ENCODE measurements at regions not wholly inside any gene's neighbourhood (a gene's known extent, or its start where the extent isn't known, plus 50 kb on each side); places are given as distances from the start of the nearest gene placed in this dataset.
"Not testable (repeated sequence)": the region's sequence is repeated elsewhere in the genome, so short reads cannot be mapped to it uniquely, and the experiment has no call there.

DNA sequence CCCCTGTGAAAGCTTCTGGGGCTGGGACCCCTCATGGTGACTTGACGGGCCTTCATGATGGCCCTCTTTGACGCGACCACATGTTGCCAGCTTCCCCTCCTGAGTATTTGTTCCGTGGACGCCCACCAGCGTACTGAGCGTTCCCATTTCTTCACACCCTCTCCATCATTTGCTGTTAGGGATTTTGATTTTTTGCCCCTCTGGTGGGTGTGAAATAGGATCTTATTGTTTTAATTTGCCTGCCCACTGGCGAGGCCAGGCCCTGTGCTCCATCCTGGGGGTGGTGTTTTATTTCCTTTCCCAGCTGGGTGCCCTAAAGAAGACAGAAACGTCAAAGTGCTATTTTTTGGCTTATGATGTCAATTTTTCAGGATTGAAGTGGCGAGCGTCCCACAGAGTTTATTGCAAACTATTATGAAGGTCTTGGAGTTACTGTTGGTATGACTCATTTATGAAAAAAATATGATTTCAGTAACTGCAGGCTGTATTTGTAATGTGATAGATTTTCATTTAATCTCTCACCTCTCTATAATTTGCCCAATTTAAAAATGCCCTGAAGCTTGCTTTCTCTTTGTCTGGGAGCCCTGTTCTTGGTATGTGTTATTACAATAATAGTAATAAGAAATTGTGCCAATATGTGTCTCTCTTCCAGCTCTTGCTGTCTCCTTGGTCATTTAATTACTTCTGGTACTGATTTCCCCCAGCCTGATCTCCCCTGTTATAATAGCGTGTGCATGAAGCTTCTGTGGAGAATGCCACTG lies 99.6 kb downstream of the SLC25A47 start:
- DNase-seq: no peak

DNA sequence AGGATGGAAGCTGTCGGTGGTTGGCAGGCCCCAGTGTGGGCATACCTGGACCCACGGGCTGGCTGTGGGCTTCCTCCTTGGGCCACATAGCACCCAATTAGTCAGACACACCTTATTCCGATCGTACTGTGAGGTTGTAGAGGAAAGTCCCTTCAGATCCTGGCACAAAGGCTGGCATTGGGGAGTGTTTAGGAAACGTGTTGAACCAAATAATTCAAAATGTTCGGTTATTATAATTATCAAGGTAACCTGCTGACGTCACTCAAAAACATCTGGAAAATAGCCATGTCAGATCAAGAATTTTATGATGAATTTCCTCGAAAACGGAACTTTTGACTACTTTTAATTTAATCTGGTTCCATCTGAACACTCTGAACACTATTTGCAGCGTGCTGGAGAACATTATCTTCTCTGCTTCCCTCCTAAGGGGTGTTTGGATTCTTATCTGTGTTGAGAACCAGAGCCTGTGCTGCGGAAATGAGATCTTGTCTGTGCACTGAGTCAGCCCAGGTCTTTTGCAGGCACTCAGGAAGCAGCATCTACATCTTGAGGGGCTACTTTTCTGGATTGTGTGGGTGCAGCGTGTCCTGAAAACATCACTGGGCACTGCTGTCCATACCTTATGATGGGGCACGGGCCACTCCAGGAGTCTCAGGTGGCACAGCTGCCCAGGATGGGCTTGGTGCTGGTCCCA lies 100.3 kb downstream of the SLC25A47 start:
- DNase-seq: no peak

DNA sequence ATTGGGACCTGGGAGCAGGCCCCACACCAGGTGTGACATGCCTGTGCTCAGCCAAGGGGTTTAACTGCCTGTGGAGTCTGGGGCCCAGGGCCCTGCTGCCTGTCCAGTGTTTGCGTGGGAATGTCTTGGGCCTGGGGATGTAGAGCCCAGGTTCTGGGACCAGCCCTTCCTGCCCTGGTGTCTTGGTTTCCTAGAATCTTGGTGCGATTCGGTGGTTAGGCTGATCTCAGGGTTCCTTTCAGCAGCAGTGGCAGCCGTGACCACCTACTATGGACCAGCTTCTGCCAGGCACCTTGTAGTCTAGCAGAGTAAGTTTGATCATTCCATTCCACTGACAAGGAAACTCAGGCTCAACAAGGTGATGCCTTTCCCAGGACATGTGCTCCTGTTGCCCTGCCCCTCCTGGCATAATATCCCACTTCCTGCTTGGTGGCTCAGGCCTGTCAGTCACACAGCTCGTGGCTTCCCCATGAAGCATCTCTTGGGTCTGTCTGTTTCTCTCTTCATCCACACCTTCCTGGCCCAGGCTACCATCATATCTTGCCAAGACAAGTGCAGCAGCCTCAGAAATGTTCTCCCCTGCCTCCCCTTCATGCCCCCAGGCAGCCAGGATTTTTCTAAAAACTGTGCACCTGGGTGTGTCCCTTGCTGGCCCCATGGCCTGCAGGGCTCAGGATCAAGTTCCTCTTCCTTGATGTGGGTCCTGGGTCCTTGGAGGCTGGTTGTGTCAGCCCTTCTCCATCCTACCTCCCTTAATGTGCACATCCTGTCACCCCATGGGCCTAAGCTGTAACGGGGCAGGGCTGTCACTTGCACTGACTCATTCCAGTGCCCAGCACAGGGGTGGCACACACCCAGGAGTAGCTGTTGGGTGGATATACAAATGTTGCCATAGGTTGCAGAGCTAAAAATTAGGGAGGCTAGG lies 101.6 kb downstream of the SLC25A47 start:
- DNase-seq: no peak

DNA sequence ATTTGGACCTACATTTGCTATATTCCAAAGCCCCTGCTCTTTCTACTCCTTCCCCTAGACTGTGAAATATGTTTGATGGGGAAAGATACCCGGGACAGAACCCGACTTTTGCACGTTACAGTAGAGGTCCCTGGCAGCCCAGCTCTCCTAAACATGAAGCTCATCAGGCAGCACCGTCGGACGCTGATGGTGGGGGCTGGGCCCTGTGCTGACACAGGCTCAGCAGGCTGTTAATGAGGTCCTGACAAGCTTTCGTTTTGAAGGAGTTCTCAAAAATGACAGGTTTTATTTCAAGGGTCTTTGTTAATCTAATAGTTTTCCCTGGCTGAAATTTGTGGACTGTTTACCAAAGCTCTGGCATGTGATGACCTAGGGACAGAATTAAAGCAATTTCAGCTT lies 102.3 kb downstream of the SLC25A47 start:
- DNase-seq: no peak

GRCh38 chr14:100426314-100426713 lies 103.2 kb downstream of the SLC25A47 start:
- no peak for DNase-seq

- no peak for DNase-seq
Measured at GRCh38 chr14:100427166-100427565, 104.0 kb downstream of the SLC25A47 start.

DNA sequence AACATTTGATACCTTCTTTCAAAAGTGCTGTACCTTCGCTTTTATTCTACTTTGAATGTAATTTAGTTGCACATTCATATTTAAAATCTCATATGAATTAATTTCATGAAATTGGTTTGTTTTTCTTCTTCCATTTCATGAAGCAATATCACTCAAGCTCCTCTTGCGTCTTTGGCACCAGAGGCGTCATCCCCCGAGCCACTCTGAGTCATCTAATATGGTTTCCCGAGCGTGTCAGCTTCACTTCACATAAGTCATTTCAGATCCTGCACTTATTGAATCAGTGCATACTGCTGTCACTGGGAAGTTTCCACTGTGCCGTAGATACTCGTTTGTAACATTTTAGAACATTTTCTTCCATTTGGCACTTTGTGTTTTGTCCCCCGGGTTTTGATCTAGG lies 105.6 kb downstream of the SLC25A47 start:
- DNase-seq: peak; percentile 66

GRCh38 chr14:100429537-100429936 lies 106.4 kb downstream of the SLC25A47 start:
- DNase-seq: no peak

- no peak for DNase-seq
Measured at GRCh38 chr14:100430571-100430970, 107.4 kb downstream of the SLC25A47 start.

GRCh38 chr14:100431461-100431860 lies 108.3 kb downstream of the SLC25A47 start:
- not testable (repeated sequence) for DNase-seq

GRCh38 chr14:100432652-100433427 lies 109.7 kb downstream of the SLC25A47 start:
- no peak for DNase-seq

DNA sequence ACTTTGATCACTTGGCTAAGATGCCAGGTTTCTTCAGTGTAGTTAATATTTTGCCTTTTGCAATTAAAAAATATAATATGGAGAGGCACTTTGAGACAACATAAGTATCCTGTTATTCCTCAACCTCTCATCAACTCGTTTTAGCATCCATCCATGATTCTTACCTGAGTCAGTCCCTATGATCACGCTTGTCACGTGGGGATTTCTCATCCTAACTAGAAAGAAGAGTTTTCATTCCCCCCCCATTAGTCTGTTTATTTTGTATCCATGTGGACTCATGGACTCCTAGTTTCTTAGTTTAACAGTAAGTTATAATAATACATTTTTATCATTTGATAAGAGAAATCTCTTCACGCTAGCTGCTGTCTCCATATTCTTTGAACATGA lies 110.3 kb downstream of the SLC25A47 start:
- DNase-seq: no peak

GRCh38 chr14:100434033-100434601 lies 111.0 kb downstream of the SLC25A47 start:
- peak; percentile 86 for DNase-seq

DNA sequence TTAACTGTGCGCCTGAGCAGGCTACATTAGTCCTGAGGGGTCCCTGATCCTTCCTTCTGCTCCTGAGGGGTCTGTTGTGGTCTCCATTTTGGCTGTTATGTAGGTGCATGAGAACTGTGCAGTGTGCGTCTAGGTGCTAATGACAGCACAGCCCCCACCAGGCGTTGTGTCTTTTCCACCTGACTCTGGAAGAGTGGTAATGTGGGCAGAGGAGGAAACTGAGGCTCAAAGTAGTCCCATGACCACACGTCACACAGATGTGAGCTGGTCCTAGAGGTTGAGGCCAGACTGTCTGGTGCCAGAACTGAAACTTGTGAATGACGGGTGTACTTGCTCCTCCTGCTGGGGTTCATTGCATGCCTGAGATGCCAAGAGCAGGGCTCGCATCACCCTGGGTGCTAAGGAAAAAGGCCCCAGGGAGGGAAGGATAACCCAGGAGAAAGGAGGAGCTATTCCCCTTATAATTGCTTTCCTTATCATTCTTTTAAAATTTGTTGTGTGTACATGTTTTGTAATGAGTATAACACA lies 111.8 kb downstream of the SLC25A47 start:
- peak; percentile 34 for DNase-seq

GRCh38 chr14:100435459-100435858 lies 112.3 kb downstream of the SLC25A47 start:
- no peak for DNase-seq

GRCh38 chr14:100436745-100437406 lies 113.7 kb downstream of the SLC25A47 start:
- DNase-seq: no peak

GRCh38 chr14:100438271-100438670 lies 115.1 kb downstream of the SLC25A47 start:
- no peak for DNase-seq

GRCh38 chr14:100438678-100439592 lies 115.8 kb downstream of the SLC25A47 start:
- no peak for DNase-seq

DNA sequence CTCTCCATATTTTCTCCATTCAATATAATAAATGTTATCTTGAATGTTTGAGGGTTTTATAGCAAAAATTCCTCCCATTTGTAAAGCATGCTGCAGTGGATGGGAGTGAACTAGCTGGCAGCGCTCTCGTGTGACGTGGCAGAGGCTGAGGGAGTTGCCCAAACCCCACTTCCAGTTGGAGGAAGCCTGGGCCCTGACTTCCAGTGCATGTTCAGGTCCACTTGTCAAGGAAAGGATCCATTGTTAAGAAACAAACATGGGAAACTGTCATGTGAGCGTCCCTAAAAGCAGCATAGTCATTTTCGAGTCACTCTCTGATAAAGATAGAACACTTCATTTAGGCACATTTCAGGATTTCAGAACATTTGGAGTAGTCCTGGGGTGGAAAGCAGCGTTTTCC lies 116.6 kb downstream of the SLC25A47 start:
- no peak for DNase-seq

GRCh38 chr14:100440207-100440631 lies 117.1 kb downstream of the SLC25A47 start:
- DNase-seq: no peak

Data from suppressor macrophage treated with lipopolysaccharide for 4 hours (primary cell).